NT2/D1 (cell line): ENCODE measurements at regions not wholly inside any gene's neighbourhood (a gene's known extent, or its start where the extent isn't known, plus 50 kb on each side); places are given as distances from the start of the nearest gene placed in this dataset.

ENCODE experiments used
- SUZ12 ChIP-seq: IDR thresholded peaks from 2 replicates; pipeline ENCODE4 v1.6.1; 2011; ENCODE audit not compliant: insufficient read length, insufficient read depth; ENCODE audit errors: extremely low read depth
- YY1 ChIP-seq: IDR thresholded peaks from 2 replicates; pipeline ENCODE4 v1.6.1; 2011; ENCODE audit not compliant: insufficient read length, insufficient read depth
- ZNF274 ChIP-seq: IDR thresholded peaks from 2 replicates; pipeline ENCODE4 v1.6.1; 2011; ENCODE audit warnings: mild to moderate bottlenecking, low read depth, low read length

- TF ChIP-seq YY1 (no peak), ZNF274 (no peak), SUZ12 (no peak)
Observed at GRCh38 chr10:4429571-4429970, 396.4 kb upstream of the AKR1E2 start.
